A204.1 (cell line): ENCODE measurements at regions not wholly inside any gene's neighbourhood (a gene's known extent, or its start where the extent isn't known, plus 50 kb on each side); places are given as distances from the start of the nearest gene placed in this dataset.
"Not testable (repeated sequence)": the region's sequence is repeated elsewhere in the genome, so short reads cannot be mapped to it uniquely, and the experiment has no call there.

Experiments used
- FAIRE-seq: peaks from 2 replicates; lab custom pipeline; 2012; peaks lifted over from hg19 to GRCh38; lab: Jason Lieb, UNC

- FAIRE-seq: no peak
These were observed 530.6 kb upstream of the IL12A start for GRCh38 chr3:159458010-159458409.

- FAIRE-seq: no peak
These were observed 529.7 kb upstream of the IL12A start for GRCh38 chr3:159458982-159459381.

DNA sequence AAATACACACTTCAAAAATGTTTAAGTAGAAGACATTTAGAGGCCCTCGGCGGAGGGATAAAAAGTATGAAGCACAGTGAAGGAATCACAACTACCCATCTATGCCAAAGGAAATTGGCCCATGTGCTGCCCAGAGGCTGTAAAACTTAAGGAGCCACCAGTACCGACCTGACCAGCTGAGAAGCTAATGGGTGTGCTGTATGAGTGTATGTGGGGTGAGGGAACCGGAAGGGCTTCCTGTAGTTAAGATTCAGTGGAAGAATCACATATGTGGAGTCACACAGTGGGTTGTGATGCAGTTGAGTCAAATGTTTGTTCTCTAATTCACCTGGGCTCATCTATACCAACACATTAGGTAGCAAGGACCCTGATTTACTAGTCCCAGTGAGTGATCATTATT, 516.0 kb upstream of the IL12A start:
- no peak for FAIRE-seq

GRCh38 chr3:159473206-159473605, 515.4 kb upstream of the IL12A start:
- no peak for FAIRE-seq

- FAIRE-seq: no peak
These were observed 508.6 kb upstream of the IL12A start for GRCh38 chr3:159480046-159480445.

DNA sequence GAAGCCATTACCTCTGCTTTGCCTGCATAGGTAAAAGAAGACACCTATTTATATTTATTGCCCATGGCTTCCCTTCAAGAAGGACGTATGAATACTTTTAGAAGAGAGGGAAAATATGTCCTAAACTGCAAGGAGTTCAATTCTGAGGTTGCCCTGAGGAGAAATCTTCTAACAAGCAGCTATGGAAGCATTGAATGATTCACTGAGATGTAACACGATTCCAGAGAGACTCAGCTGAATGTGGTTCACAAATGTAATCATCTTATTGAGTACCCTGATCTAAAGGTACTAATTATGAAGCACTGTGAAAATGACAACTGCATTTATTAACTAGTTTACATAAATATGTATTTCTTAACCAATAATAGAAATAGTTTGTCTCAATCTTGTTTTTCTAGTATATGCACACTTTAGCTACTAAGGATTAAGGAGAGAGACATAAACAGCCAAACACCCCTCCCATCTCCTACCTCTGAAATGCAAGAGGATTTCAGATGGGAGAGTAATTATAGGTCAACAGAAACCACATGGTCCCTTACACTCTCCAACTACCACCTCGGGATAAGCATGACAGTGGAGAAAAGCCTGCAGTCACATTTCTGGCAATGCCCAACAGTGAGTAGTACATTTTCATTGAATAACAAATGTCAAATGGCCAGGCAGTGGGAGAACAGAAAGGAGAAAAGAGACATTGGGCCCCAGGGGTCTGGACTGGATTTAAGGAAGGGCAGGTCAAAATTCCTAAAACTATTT, 506.2 kb upstream of the IL12A start:
- FAIRE-seq: no peak

DNA sequence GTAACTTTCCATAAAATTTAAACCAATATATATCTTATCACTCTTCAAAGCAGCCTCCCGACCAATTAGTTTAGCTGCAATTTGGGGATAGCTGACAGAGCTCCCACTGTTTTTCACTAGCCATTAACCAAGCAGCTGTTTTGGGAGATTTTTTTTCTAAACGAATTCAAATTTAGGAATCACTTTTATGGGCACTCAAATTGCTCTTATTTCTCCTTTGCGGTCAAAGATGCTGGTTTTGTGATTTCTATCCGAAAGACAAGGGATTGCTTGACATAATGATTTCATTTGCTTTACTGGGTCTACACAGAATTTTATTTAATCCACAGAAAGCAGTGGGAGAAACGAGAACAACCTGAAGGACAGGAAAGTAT, 505.7 kb upstream of the IL12A start:
- no peak for FAIRE-seq

GRCh38 chr3:159486580-159486979, 502.1 kb upstream of the IL12A start:
- FAIRE-seq: no peak

GRCh38 chr3:159487304-159487703, 501.3 kb upstream of the IL12A start:
- no peak for FAIRE-seq

DNA sequence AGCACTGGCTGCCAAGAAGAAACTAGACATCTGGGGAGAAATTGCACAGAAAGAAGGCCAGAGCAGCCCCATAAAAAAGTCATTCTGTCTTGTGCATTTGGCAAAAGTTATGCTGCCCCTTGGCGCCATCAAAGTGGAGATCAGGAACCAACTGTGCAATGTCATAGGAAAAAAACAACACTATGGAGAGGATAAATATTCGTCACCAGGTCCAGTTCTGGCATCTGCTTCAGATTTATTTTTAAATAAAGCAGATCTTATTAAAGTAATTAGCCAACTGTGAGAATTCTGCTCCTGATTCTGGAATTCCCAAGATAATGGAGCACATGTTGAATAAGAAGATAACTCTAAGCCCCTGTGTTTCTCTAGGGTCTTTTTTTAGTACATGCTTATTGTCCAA, 500.0 kb upstream of the IL12A start:
- FAIRE-seq: no peak

DNA sequence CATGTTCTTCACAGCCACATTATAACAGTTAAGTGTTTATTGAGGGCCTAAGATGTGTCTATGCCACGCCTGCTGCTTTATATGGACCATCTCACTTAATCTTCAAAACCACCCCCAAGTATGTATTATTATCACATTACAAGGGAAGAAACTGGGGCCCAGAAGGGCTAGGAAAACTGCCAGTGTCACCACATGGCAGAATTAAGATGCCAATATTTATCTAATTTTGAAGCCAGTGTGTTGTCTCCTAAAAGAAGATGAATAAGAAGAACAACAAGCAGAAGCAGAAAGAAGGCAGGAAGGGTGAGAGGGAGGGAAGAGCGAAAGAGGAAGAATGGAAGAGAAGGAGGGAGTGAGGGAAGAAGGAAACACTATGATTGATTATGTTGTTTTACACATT, 491.3 kb upstream of the IL12A start:
- FAIRE-seq: no peak

- FAIRE-seq: no peak
These were observed 489.4 kb upstream of the IL12A start for GRCh38 chr3:159499031-159499793.

- no peak for FAIRE-seq
These were observed 487.6 kb upstream of the IL12A start for GRCh38 chr3:159501029-159501428.

GRCh38 chr3:159502986-159503385, 485.6 kb upstream of the IL12A start:
- no peak for FAIRE-seq

DNA sequence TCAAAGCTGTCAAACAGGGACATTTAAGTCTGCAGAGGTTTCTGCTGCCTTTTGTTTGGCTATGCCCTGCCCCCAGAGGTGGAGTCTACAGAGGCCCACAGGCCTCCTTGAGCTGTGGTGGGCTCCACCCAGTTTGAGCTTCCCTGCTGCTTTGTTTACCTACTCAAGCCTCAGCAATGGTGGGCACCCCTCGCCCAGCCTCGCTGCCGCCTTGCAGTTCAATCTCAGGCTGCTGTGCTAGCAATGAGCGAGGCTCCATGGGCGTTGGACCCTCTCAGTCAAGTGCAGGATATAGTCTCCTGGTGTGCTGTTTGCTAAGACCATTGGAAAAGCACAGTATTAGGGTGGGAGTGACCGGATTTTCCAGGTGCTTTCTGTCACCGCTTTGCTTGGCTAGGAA, 477.6 kb upstream of the IL12A start:
- FAIRE-seq: not testable (repeated sequence)

DNA sequence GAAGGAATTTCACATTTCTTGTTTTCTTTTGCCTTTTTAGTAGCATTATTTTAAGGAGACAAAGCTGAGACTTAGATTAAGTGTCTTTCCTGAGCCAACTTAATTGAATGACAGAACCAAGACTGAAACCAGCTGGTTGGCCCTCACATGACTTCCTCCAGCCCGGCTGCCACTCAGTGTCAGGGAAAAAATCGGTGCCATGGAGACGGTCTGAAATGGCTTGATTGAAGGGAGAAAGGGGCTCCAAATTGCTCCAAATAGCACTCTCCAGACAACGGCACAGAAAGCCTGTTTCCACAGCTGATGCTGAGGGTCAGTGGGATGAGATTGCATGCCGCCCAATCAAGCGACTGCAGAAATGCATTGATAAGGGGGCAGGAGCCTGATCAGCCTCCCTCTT, 475.2 kb upstream of the IL12A start:
- no peak for FAIRE-seq

DNA sequence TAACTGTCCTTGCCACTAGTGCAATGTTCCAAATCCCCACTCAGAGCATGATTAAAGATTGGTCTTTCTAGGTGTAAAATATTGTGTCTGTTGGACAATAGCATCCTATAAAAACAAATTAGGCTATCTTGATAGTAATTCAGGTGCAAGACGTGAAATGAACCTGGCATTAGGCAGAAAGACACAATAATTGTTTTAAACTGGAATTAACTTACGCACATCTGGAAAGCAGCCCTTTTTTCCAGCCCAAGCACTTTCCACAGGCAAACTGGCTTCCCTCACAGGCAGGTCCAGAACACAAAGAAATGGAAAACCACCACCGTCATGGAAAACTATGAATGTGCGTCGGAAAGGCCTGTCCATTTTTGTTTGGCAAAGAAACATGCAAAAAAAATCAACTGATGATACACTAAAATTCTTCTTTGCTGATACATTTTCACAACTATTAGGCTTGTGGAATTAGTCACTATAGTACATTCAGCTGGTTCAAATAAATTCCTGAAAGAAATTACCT, 474.7 kb upstream of the IL12A start:
- no peak for FAIRE-seq

GRCh38 chr3:159517105-159517504, 471.5 kb upstream of the IL12A start:
- FAIRE-seq: no peak

DNA sequence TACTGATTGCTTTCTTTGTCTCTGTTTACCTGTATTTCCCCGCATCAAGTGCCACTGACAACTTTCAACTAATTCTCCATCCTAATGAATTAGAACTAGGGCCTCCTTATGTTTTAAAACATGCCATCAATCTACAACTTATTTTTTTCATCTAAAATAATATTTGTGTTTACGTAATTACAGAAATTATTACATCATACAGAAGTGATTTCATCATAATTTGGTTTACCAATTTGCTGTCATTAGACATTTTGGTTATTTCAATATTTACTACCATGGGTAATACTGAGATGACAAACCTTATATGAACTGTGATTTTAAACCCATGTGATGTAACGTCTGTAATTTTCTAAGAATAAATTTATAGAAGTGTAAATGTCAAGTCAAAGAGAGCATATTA, 468.0 kb upstream of the IL12A start:
- FAIRE-seq: no peak

- FAIRE-seq: no peak
These were observed 466.4 kb upstream of the IL12A start for GRCh38 chr3:159522276-159522675.

- FAIRE-seq: no peak
These were observed 460.3 kb upstream of the IL12A start for GRCh38 chr3:159528251-159528895.

- FAIRE-seq: no peak
These were observed 456.1 kb upstream of the IL12A start for GRCh38 chr3:159532577-159532976.

DNA sequence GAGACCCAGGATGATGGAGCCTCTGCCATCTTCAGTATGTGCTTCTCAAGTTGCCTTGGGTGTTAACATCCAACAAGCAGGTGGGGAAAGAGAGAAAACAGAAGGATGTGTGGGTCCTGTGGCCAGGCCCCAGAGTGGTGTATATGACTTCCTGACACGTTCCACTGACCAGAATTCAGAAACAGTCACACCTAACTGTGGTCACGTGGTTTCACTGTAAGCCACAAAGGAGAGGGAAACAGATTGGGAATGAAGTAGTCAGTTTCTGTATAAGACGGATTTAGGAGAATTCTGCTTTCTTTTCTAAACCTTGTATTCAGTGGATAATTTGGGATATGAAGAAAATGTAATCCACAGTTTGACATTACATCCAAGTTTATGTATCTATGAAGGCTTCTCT, 454.1 kb upstream of the IL12A start:
- FAIRE-seq: no peak
